ENCODE measurements at regions not wholly inside any gene's neighbourhood (a gene's known extent, or its start where the extent isn't known, plus 50 kb on each side); places are given as distances from the start of the nearest gene placed in this dataset.
A peak's percentile ranks its signal among the peaks of the same experiment; 100 is the strongest.
"Not testable (repeated sequence)": the region's sequence is repeated elsewhere in the genome, so short reads cannot be mapped to it uniquely, and the experiment has no call there.

DNA sequence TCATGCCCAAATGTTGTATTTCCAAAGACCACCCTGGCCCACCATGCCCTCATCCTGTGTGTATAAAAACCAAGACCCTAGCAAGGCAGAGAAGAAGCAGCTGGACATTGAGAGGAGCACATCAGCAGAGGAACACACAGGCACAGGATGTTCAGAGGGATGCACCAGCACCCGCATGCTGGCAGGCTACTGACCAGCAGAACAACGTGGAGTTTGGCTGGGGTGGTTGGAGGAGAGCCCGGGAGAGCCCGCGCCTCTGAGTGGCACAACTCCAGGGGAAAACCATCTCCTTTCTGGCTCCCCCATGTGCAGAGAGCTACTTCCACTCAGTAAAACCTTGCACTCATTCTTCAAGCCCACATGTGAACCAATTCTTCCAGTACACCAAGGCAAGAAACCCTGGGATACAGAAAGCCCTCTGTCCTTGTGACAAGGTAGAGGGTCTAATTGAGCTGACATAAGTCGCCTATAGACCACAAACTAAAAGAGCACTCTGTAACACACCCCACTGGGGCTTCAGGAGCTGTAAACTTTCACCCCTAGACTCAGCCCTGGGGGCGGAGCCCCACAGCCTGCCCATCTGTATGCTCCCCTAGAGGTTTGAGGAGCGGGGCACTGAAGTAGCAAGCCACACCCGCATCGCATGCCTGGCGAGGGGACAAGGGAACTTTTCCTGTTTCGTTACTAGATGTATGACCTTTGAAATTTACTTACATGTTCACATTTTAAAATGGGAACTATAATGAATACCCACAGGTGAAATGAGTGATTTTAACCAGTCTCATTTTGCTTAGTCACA is 831.5 kb upstream of the CITED2 start:
- DNase-seq: peak; percentile 9

DNA sequence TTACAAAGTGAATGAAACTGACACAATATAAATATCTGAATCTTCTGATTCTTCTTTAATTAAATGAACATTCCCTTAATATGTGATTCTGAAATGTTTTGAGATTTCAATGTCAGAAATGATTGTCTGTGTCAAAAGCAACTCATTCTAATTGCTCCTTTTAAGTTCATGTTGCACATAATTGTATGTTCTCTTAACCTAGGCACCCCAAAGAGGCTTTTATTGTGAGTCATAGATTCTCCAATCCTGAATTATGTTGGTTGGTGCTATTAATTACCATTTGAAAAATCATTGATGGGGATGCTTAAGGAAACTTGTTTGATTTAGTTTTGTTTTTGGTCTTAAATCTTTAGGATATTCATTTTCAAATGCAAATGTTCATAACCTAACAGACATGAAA is 829.7 kb upstream of the CITED2 start:
- DNase-seq: no peak

GRCh38 chr6:140203661-140204147 is 829.3 kb upstream of the CITED2 start:
- no peak for DNase-seq

DNA sequence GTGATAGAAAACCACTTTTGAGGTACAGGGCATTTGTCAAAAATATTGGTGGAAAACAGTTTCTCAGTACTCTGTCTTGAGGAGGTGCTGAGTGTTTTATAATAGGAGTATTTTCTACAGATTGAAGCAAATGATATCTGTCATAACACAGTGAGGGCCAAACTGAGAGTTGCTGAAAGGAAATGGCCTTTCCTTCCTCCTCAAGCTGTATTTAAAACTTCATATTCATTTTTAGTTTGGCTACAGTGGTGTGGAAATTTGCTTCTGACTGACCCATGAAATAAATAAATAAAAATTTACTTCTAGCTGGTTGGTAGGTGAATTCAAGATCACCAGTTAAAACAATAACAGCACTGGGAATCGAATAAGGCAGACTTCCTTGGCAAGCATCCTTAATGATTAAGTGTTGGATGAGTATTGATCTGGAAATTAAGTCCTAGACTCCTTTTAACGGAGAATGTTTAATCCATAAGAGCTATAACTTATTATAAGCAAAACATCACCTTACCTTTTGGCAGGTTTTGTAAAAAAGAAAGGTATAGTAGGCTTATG is 828.6 kb upstream of the CITED2 start:
- DNase-seq: no peak

GRCh38 chr6:140201787-140202458 is 827.5 kb upstream of the CITED2 start:
- no peak for DNase-seq

DNA sequence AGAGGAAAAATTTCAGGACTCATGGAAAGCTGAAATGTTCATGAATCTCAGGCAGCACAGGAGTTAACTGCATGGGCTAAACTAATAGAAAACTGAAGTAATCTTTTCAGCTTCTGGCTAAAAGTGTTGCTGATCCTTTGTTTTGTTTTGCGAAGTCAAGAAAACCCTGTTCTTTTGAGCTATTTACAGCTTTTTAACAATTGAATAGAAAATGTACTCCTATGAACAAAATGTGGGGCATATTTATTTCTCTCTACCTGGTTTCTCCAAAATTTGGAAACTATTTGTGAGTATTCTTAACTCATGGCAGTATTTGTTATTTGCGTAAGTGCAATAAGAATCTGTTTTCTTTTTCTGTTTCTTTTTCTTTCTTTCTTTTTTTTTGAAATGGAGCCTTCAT is 818.8 kb upstream of the CITED2 start:
- DNase-seq: no peak

DNA sequence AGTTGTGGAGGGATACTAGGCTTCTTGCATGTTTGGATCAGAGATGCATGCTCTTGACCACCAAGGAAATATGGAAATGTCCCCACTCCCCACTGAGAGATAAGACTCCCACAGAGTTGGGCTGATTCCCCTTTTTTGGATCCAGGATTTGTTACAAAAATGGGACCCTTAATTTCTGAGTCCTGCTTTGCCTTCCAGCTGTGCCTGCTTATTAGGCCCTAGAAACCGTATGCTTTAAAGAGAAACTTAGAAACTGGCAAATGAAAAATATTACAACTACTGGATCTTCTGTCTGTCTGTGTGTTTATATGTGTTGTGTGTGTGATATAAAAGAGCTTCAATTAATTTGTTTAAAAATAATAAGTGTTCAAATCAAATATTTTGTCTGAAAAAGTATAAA is 817.6 kb upstream of the CITED2 start:
- no peak for DNase-seq

DNA sequence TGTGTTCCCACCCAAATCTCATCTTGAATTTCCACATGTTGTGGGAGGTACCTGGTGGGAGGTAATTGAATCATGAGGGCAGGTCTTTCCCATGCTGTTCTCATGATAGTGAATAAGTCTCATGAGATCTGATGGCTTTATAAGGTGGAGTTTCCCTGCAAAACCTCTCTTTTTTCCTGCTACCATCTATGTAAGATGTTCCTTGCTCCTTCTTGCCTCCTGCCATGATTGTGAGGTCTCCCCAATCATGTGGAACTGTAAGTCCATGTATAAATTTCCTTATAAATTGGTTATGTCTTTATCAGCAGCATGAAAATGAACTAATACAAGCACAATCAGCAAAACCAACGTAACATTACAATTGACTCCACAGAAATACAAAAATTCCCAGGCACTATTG is 814.8 kb upstream of the CITED2 start:
- DNase-seq: not testable (repeated sequence)

DNA sequence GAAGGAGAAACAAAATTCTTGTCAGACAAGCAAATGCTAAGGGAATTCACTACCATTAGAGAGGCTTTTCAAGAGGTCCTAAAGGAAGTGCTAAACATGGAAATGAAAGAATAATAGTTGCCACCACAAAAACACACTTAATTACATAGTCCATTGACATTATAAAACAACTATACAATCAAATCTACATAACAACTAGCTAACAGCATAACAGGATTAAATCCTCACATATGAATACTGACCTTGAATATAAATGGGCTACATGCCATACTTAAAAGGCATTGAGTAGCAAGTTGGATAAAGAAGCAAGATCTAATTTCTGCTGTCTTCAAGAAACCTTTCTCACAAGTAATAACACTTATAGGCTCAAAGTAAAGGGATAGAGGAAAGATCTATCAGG is 811.5 kb upstream of the CITED2 start:
- DNase-seq: no peak

DNA sequence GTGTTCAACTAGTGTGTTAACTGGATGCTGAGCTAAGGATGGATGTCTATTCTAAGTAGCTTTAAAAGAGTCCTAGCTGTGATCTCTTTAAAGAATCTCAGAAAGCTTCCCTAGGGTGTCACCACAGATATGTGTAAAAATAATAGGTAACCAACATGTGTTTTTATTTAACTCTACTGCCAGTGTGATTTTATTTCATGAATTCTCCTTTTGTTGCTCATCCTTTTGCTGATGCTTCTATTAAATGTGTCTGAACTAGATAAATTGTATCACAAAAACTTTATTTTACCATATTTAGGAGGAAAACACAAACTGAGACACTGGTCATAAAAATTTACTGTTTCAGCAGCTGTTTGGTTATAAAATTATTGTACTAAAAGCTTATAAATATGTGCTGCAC is 809.4 kb upstream of the CITED2 start:
- DNase-seq: no peak

DNA sequence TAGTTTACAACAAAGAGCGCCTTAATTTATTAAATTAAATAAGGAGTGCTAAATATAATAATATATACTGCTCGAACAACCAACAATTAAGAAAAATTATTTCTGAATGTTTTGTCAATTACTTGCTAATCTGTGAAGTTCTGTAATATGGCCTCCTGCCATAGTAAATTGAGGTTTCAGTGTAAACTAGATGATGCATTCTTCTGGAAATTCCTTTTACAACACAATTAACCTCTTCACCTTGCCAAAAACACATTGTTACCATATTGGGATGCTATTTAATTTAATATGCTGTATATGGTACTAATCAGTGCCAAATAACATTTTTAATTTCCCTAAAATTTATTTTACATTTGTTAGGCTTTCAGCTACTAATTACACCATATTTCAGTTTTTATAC is 808.4 kb upstream of the CITED2 start:
- no peak for DNase-seq

DNA sequence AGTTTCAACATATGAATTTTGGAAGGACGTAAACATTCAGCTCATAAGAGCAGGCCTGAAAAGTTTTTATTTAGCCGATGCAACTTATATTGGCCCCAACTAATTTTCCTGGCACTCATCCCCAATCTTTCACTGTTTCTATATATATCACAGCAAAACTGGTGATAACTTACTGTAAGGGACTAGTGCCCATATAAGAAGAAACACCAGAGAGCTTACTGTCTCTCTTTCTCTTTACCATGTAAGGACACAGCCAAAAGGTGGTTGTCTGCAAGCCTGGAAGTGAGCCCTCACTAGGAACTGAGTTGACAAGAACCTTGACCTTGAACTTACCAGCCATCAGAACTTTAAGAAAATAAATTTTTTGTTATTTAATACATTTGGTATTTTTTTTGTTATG is 807.4 kb upstream of the CITED2 start:
- no peak for DNase-seq

DNA sequence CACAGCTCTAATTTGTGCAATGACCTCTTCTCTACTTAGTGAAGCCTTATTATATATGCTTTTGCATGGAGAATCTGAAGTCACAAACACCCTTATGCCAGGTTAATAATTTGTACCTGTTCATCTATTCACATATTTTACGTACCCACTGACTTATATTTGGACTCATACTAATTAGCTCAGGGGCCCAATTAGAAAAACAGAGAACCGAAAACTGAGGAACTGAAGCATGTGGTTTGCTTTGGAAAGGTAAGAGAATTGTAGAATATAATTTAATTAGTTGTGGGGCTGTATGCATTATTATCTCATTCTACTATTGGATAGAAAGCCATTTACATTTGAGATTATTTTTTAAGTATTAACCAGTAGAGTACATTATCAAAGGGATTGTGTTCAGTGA is 805.9 kb upstream of the CITED2 start:
- DNase-seq: no peak

DNA sequence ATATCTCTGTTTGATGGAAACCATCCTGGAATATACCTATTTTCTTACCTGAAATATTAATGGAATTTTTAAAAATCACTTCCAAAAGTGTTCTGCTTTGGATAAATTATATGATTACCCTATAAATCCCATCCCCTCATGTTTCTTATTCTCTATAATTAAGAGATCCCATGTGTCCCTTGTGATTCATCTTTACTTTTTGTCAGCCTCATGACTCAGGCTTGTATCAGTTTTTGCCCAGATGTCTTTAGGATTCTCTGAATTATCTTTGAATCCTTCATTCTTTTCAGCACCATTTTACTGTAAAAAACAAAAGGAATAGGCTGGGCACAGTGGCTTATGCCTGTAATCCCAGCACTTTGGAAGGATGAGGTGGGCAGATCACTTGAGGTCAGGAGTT is 804.5 kb upstream of the CITED2 start:
- DNase-seq: no peak

DNA sequence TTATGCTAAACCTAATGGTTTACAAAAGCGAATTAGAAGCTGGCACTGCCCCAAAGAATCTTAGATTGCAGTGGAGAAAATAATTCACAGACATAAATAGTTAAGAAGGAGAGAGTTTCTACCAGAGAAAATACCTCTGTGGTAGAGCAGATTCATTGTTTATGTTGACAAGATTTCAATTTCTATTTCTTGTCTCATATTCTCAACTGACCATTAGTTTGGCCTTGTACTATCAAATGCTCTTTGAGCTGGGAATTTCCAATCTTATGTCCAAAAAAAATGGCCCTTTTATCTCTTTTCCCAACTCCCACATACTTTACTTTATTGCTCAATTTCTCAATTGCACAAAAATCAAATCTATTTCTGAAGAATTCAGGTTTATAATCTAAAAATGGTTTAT is 804.1 kb upstream of the CITED2 start:
- no peak for DNase-seq

DNA sequence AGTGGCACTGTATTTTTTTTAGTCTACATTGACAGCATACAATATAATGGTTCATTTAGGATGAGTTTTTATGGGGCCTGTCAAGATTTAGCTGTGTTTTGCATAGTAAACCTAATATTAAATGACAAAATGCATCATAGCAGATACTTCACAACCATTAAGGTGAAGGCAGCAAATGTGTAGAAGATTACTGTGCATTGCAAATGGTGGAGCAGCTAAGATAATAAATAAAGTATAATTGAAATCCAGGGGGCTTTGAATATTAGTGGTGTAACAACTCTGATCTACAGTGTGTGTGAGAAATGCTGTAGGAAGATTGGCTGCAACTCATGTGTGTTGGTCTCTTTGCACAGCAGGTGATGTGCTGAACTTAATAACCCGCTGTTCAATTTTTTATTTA is 801.9 kb upstream of the CITED2 start:
- no peak for DNase-seq

GRCh38 chr6:140175486-140175885 is 801.0 kb upstream of the CITED2 start:
- no peak for DNase-seq

DNA sequence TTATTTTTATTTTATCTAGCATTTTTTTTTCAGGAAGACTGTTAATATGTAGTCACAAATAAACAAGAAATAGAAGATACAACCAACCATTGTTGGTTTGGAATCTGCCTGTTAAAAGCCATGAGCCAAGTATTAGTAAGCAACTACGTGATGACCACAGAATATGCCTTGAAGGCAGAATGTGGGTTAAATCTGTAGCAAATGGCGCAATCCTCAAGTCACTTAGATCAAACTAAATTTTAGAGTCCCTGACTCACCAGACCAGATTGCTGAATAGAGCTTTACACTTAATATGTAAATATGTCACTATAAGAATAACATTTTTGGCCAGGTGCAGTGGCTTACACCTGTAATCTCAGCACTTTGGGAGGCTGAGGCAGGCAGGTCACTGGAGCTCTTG is 800.1 kb upstream of the CITED2 start:
- DNase-seq: no peak

GRCh38 chr6:140168365-140168764 is 793.9 kb upstream of the CITED2 start:
- DNase-seq: no peak

- DNase-seq: no peak
Measured at GRCh38 chr6:140160909-140161308, 786.5 kb upstream of the CITED2 start.

DNA sequence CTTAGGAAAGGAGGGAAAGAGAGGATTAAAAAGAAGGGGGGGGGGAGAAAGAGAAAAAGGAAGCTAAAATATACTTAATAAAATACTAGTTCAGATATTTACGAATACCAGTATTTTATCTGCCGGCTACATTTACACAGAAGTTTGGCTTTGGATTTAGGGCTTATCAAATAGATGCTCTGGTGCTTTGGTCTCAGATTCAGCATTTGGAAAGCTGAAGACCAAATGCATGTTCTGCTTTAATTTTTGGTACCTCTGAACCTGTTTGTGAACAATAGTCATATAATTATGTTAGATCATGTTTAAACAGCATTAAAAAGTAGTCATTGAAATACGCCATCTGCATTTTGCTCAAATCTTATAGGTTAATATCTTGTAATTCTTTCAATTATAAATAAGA is 786.0 kb upstream of the CITED2 start:
- DNase-seq: no peak

DNA sequence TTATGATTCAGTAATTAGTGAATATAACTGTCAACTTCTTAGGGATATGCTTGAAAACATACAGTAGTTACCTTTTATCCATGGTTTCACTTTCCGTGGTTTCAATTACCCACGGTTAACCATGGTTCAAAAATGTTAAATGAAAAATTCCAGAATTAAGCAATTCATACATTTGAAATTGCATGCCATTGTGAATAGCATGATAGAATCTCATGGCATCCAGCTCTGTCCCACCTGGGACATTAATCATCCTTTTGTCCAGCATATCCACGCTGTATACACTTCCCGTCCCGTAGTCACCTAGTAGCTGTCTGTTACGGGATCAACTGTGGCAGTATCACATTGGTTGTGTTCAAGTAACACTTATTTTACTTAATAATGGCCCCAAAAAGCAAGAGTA is 781.7 kb upstream of the CITED2 start:
- DNase-seq: no peak

GRCh38 chr6:140155451-140156126 is 781.1 kb upstream of the CITED2 start:
- DNase-seq: no peak

DNA sequence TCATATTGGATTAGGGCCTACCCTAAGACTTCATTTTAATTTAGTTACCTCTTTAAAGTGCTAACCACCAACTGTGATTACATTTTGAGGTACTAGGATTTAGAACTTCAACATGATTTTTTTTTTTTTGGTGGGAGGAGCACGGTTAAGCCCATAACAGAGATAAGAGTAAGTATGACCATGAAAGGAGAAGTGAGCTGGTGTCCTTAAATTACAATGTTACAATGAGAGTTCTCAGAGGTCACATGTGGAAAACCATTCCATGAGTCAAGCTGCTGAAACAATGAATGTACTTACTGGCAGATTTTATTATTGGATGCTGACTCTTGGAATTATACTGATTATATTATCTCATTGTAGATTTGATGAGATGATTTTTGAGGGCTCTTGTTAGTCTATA is 779.3 kb upstream of the CITED2 start:
- DNase-seq: no peak

Data from RPMI8226 (cell line).